ENCODE measurements at regions not wholly inside any gene's neighbourhood (a gene's known extent, or its start where the extent isn't known, plus 50 kb on each side); places are given as distances from the start of the nearest gene placed in this dataset.

- TF ChIP-seq CTCF (IDR thresholded peaks at IDR 0.05; ENCODE audit: insufficient read depth, low read length, poor library complexity, severe bottlenecking): no peak
- TF ChIP-seq EZH2phosphoT487 (conservative IDR thresholded peaks at IDR 0.05; ENCODE audit: low read length): no peak
Measured at GRCh38 chr14:39781466-39781865, 349.2 kb upstream of the FBXO33 start.
